Hepatocyte (in vitro differentiated cells): ENCODE measurements at regions not wholly inside any gene's neighbourhood (a gene's known extent, or its start where the extent isn't known, plus 50 kb on each side); places are given as distances from the start of the nearest gene placed in this dataset.
"Not testable (repeated sequence)": the region's sequence is repeated elsewhere in the genome, so short reads cannot be mapped to it uniquely, and the experiment has no call there.

ENCODE experiments used
- EZH2 ChIP-seq: fragments of 200-600 bp; sonication (generic); IDR thresholded peaks from 2 replicates; pipeline ENCODE4 v1.6.1; 2016; ENCODE audit warnings: antibody characterized with exemption, mild to moderate bottlenecking, borderline replicate concordance
- TF ChIP-seq, protein P1 (sequence below): fragments of 200-600 bp; sonication (generic); IDR thresholded peaks from 2 replicates; pipeline ENCODE4 v1.5.1; 2016; ENCODE audit warnings: antibody characterized with exemption, mild to moderate bottlenecking; ENCODE audit not compliant: poor library complexity

DNA sequence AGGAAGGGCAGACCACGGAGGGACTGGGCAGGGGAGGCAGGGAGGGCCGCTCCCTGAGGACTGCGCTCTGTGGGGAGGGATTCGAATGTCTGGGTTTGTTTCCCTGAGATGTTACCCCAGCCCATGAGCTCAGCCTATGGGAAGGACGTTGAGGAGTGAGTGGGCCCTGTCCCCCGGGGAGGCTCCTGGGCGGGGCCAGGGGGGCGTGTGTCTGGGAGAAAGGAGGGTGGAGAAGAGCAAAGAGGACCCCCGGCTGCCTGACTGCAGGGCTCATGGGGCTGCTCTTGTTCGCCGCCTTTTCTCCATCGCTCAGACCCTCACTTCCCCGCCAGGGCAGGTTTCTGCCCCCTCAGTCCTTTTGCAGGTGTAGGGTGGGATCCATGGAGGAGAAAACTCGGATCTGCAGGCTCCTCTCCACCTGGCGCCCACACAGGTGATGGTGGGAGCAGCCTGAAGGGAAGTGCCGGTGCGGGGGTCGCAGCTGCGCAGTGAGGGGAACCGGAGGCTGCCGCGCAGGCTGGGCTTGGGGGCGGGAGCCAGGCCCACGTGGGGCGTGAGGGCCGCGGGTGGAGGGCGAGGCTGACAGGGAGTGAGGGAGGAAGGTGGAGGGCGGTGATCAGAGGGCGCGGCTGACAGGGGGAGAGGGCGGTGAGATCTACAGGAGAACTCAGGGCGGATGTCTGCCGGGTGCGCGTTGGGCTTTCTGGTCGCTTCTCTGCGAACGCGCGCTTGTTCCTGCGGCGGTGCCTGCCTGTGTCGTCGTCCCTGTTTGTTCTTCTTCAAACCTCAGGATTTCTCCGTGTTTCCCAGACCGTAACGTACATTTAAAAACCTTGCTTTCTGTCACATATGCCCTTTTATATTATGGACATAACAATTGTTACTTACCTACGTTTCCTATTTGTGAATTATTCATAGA lies 198.2 kb upstream of the NPAP1 start:
- not testable (repeated sequence) for TF ChIP-seq EZH2
- TF ChIP-seq, protein P1, sequence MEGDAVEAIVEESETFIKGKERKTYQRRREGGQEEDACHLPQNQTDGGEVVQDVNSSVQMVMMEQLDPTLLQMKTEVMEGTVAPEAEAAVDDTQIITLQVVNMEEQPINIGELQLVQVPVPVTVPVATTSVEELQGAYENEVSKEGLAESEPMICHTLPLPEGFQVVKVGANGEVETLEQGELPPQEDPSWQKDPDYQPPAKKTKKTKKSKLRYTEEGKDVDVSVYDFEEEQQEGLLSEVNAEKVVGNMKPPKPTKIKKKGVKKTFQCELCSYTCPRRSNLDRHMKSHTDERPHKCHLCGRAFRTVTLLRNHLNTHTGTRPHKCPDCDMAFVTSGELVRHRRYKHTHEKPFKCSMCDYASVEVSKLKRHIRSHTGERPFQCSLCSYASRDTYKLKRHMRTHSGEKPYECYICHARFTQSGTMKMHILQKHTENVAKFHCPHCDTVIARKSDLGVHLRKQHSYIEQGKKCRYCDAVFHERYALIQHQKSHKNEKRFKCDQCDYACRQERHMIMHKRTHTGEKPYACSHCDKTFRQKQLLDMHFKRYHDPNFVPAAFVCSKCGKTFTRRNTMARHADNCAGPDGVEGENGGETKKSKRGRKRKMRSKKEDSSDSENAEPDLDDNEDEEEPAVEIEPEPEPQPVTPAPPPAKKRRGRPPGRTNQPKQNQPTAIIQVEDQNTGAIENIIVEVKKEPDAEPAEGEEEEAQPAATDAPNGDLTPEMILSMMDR = not testable (repeated sequence)
